Esophagus muscularis mucosa (tissue), 4 donors: ENCODE measurements at regions not wholly inside any gene's neighbourhood (a gene's known extent, or its start where the extent isn't known, plus 50 kb on each side); places are given as distances from the start of the nearest gene placed in this dataset.

Source experiments
- DNase-seq: peaks from one replicate; pipeline ENCODE4 v3.0.0-alpha.2; 2017; ENCODE audit errors: extremely low spot score
- H3K27ac ChIP-seq, 4 donors: fragments of 200-600 bp; sonication (generic); replicated peaks in 1 of 4; 1 replicate in 3 of 4; 2 replicates in 1 of 4; pipeline ENCODE4 v1.5.1; 2016 to 2019; ENCODE audit warnings: mild to moderate bottlenecking in 1 of 4
- H3K27me3 ChIP-seq, 4 donors: fragments of 200-600 bp; sonication (generic); one replicate each; pipeline versions ENCODE4 v1.5.1 to v1.6.0; 2016 to 2019
- H3K36me3 ChIP-seq, 4 donors: fragments of 200-600 bp; sonication (generic); one replicate each; pipeline ENCODE4 v1.5.1; 2016 to 2019
- H3K4me1 ChIP-seq, 4 donors: fragments of 200-600 bp; sonication (generic); one replicate each; pipeline ENCODE4 v1.5.1; 2016 to 2019
- H3K4me3 ChIP-seq, 4 donors: fragments of 200-600 bp; sonication (generic); 1 replicate in 2 of 4; 2 replicates in 2 of 4; pipeline ENCODE4 v1.5.1; 2016 to 2019; ENCODE audit warnings: mild to moderate bottlenecking in 4 of 4, moderate library complexity in 1 of 4
- H3K9me3 ChIP-seq, 4 donors: fragments of 200-600 bp; sonication (generic); 1 replicate in 3 of 4; 2 replicates in 1 of 4; pipeline ENCODE4 v1.5.1; 2016 to 2019
- CTCF ChIP-seq, 3 experiments: fragments of 200-600 bp in 2 of 3; fragments of 450-650 bp in 1 of 3; sonication (generic) in 2 of 3; IDR thresholded peaks; one replicate each; pipeline ENCODE4 v1.5.1; 2017 to 2019; ENCODE audit warnings: antibody characterized with exemption in 3 of 3, mild to moderate bottlenecking in 2 of 3, moderate library complexity in 1 of 3
- EP300 ChIP-seq: sonication (generic); formaldehyde crosslinking; IDR thresholded peaks from one replicate; pipeline ENCODE4 v1.6.1; 2017; ENCODE audit warnings: antibody characterized with exemption
- POLR2A ChIP-seq: fragments of 450-650 bp; IDR thresholded peaks from one replicate; pipeline ENCODE4 v1.6.1; 2017; ENCODE audit warnings: antibody characterized with exemption, moderate library complexity, mild to moderate bottlenecking, low read depth
- POLR2AphosphoS5 ChIP-seq, 2 donors: sonication (generic); formaldehyde crosslinking; IDR thresholded peaks; one replicate each; pipeline ENCODE4 v1.6.1; 2017; ENCODE audit warnings: antibody characterized with exemption in 2 of 2
- WGBS: methylation state at CpG from one replicate; pipeline ENCODE4 v1.1.5; 2018; 5-methylcytosine and 5-hydroxymethylcytosine counted together
- intact Hi-C: fragments of 100-400 bp; cut with DNase I; formaldehyde crosslinking; loops from one replicate; pipeline ENCODE4 v1.15.1; 2023

- H3K4me1 ChIP-seq, result no peaks in the 10 kb centered on the region
Measured at GRCh38 chr5:117803533-117803932, 1184.8 kb downstream of the DTWD2 start.

GRCh38 chr5:117801583-117801982, 1186.8 kb downstream of the DTWD2 start:
- Histone ChIP-seq H3K27me3 (no peaks in the 10 kb centered on the region), H3K27ac (no peak overlapping the region), H3K36me3 (no peaks in the 10 kb centered on the region), H3K4me3 (no peak overlapping the region), H3K4me1 (no peaks in the 10 kb centered on the region), H3K9me3 (no peaks in the 10 kb centered on the region)
- no peak for DNase-seq
- no peak for TF ChIP-seq EP300
- TF ChIP-seq POLR2A, result no peak
- TF ChIP-seq CTCF (IDR thresholded peaks at IDR 0.05), result no peak
- no peak for TF ChIP-seq POLR2AphosphoS5 (IDR thresholded peaks at IDR 0.05)
- intact Hi-C loops, result no loop called here
- WGBS, result 88% methylated on average over 4 of the region's 4 CpGs

More at GRCh38 chr5:117803533-117803932, 1184.8 kb downstream of the DTWD2 start:
- no peak for DNase-seq
- intact Hi-C loops, result no loop called here
- 76% methylated on average over 3 of the region's 3 CpGs for WGBS
- Histone ChIP-seq H3K27ac (no peak overlapping the region), H3K36me3 (no peaks in the 10 kb centered on the region), H3K27me3 (no peaks in the 10 kb centered on the region), H3K4me3 (no peak overlapping the region), H3K9me3 (no peaks in the 10 kb centered on the region)
- no peak for TF ChIP-seq POLR2A
- no peak for TF ChIP-seq CTCF (IDR thresholded peaks at IDR 0.05)
- TF ChIP-seq EP300, result no peak
- no peak for TF ChIP-seq POLR2AphosphoS5 (IDR thresholded peaks at IDR 0.05)

- Histone ChIP-seq H3K4me1 (no peaks in the 10 kb centered on the region), H3K9me3 (no peaks in the 10 kb centered on the region), H3K36me3 (no peaks in the 10 kb centered on the region), H3K4me3 (no peak overlapping the region), H3K27ac (no peak overlapping the region), H3K27me3 (no peaks in the 10 kb centered on the region)
- TF ChIP-seq POLR2AphosphoS5 (IDR thresholded peaks at IDR 0.05) (no peak), EP300 (no peak), POLR2A (no peak), CTCF (IDR thresholded peaks at IDR 0.05) (no peak)
- DNase-seq, result no peak
- intact Hi-C loops, result no loop called here
Measured at GRCh38 chr5:117800261-117800660, 1188.1 kb downstream of the DTWD2 start.

- no peaks in the 10 kb centered on the region for H3K36me3 ChIP-seq
- WGBS, result 89% methylated on average over 3 of the region's 3 CpGs
- no peaks in the 10 kb centered on the region for H3K9me3 ChIP-seq
- no peak overlapping the region for H3K4me3 ChIP-seq
- TF ChIP-seq POLR2A (no peak), POLR2AphosphoS5 (IDR thresholded peaks at IDR 0.05) (no peak), EP300 (no peak), CTCF (IDR thresholded peaks at IDR 0.05) (no peak)
- no peak for DNase-seq
- intact Hi-C loops, result no loop called here
- H3K4me1 ChIP-seq, result no peaks in the 10 kb centered on the region
- no peak overlapping the region for H3K27ac ChIP-seq
- no peaks in the 10 kb centered on the region for H3K27me3 ChIP-seq
Measured at GRCh38 chr5:117794847-117795246, 1193.5 kb downstream of the DTWD2 start.

- no peak for TF ChIP-seq CTCF (IDR thresholded peaks at IDR 0.05)
- no peaks in the 10 kb centered on the region for H3K36me3 ChIP-seq
- H3K9me3 ChIP-seq, result no peaks in the 10 kb centered on the region
- no peak for DNase-seq
- H3K4me3 ChIP-seq, result no peak overlapping the region
- no peaks in the 10 kb centered on the region for H3K4me1 ChIP-seq
- intact Hi-C loops, result no loop called here
- 61% methylated on average over 5 of the region's 5 CpGs for WGBS
- no peak overlapping the region for H3K27ac ChIP-seq
- H3K27me3 ChIP-seq, result no peaks in the 10 kb centered on the region
Measured at GRCh38 chr5:117793963-117794362, 1194.4 kb downstream of the DTWD2 start.
